ENCODE measurements at regions not wholly inside any gene's neighbourhood (a gene's known extent, or its start where the extent isn't known, plus 50 kb on each side); places are given as distances from the start of the nearest gene placed in this dataset.

DNA sequence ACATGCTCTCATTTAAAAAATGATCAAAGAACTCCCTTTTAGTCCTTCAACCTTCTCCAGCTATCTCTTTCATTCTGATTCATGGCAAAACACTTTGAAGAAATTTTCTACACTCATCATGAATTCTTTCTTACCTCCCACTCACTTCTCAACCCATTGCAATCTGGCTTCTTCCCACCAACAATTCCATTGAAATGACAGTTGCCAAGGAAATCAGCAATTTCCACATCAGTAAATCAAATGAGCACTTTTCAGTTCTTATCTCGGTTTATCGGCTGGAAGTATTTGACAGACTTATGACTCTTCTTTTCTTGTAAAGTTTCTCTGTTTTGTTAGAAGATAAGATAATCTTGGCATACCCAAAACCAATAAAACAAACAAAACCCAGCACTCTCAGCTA lies 99.1 kb upstream of the CACNA2D1 start (continued):
- TF ChIP-seq, protein P1, sequence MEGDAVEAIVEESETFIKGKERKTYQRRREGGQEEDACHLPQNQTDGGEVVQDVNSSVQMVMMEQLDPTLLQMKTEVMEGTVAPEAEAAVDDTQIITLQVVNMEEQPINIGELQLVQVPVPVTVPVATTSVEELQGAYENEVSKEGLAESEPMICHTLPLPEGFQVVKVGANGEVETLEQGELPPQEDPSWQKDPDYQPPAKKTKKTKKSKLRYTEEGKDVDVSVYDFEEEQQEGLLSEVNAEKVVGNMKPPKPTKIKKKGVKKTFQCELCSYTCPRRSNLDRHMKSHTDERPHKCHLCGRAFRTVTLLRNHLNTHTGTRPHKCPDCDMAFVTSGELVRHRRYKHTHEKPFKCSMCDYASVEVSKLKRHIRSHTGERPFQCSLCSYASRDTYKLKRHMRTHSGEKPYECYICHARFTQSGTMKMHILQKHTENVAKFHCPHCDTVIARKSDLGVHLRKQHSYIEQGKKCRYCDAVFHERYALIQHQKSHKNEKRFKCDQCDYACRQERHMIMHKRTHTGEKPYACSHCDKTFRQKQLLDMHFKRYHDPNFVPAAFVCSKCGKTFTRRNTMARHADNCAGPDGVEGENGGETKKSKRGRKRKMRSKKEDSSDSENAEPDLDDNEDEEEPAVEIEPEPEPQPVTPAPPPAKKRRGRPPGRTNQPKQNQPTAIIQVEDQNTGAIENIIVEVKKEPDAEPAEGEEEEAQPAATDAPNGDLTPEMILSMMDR (IDR thresholded peaks at IDR 0.05; ENCODE audit: low read depth, low read length, missing input control), result no peak
- no peak for TF ChIP-seq YY1 (IDR thresholded peaks at IDR 0.05)
- TF ChIP-seq FOXA2 (IDR thresholded peaks at IDR 0.05), result no peak
- TF ChIP-seq RXRA (IDR thresholded peaks at IDR 0.05), result no peak
- no peak for TF ChIP-seq NR2F2 (IDR thresholded peaks at IDR 0.05)
- TF ChIP-seq FOXA1 (IDR thresholded peaks at IDR 0.05), result no peak

DNA sequence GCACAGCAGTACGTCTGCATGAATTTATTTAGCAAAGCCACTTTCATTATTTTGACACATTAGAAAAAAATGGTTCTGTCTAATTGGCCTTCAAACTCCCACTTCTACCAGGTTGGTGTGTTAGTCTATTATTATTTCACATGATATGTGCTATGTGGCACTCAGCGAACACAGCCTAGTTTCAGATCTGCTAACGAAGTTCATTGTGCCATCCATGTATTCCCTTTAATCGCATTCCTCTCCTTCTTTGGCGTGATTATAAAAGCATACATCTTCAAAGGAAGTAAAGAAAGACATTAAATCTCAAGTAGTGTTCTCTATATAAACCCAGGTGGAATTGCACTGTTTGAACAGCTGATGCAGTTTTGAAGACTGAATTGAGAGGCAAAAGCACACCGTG lies 96.4 kb upstream of the CACNA2D1 start:
- H3K4me1 ChIP-seq (ENCODE audit: control insufficient read depth in 4 of 4, insufficient read depth in 4 of 4, low read length in 3 of 4), result no peaks in the 10 kb centered on the region
- no peak overlapping the region for H3K9ac ChIP-seq (ENCODE audit: low read depth in 1 of 2, low read length in 2 of 2)
- TF ChIP-seq, protein P1 (IDR thresholded peaks at IDR 0.05; ENCODE audit: low read depth, low read length, missing input control), result no peak
- TF ChIP-seq HNF4A (conservative IDR thresholded peaks at IDR 0.05) (no peak), YY1 (IDR thresholded peaks at IDR 0.05) (no peak), GABPA (IDR thresholded peaks at IDR 0.05 in 1 of 2, conservative IDR thresholded peaks at IDR 0.05 in 1 of 2) (no peak), RXRA (IDR thresholded peaks at IDR 0.05) (no peak), HNF4G (IDR thresholded peaks at IDR 0.05) (no peak), RAD21 (IDR thresholded peaks at IDR 0.05) (no peak), FOXA1 (IDR thresholded peaks at IDR 0.05) (no peak), NR2F2 (IDR thresholded peaks at IDR 0.05) (no peak), JUND (IDR thresholded peaks at IDR 0.05) (no peak), TAF1 (conservative IDR thresholded peaks at IDR 0.05) (no peak), FOXA2 (IDR thresholded peaks at IDR 0.05) (no peak), EGR1 (IDR thresholded peaks at IDR 0.05; ENCODE audit: low read depth in 2 of 2) (no peak), SP1 (IDR thresholded peaks at IDR 0.05) (no peak)
- TF ChIP-seq, protein P2, sequence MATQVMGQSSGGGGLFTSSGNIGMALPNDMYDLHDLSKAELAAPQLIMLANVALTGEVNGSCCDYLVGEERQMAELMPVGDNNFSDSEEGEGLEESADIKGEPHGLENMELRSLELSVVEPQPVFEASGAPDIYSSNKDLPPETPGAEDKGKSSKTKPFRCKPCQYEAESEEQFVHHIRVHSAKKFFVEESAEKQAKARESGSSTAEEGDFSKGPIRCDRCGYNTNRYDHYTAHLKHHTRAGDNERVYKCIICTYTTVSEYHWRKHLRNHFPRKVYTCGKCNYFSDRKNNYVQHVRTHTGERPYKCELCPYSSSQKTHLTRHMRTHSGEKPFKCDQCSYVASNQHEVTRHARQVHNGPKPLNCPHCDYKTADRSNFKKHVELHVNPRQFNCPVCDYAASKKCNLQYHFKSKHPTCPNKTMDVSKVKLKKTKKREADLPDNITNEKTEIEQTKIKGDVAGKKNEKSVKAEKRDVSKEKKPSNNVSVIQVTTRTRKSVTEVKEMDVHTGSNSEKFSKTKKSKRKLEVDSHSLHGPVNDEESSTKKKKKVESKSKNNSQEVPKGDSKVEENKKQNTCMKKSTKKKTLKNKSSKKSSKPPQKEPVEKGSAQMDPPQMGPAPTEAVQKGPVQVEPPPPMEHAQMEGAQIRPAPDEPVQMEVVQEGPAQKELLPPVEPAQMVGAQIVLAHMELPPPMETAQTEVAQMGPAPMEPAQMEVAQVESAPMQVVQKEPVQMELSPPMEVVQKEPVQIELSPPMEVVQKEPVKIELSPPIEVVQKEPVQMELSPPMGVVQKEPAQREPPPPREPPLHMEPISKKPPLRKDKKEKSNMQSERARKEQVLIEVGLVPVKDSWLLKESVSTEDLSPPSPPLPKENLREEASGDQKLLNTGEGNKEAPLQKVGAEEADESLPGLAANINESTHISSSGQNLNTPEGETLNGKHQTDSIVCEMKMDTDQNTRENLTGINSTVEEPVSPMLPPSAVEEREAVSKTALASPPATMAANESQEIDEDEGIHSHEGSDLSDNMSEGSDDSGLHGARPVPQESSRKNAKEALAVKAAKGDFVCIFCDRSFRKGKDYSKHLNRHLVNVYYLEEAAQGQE (IDR thresholded peaks at IDR 0.05), result no peak
- TF ChIP-seq, protein P3, sequence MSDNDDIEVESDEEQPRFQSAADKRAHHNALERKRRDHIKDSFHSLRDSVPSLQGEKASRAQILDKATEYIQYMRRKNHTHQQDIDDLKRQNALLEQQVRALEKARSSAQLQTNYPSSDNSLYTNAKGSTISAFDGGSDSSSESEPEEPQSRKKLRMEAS (IDR thresholded peaks at IDR 0.05), result no peak
- TF ChIP-seq, protein P4, sequence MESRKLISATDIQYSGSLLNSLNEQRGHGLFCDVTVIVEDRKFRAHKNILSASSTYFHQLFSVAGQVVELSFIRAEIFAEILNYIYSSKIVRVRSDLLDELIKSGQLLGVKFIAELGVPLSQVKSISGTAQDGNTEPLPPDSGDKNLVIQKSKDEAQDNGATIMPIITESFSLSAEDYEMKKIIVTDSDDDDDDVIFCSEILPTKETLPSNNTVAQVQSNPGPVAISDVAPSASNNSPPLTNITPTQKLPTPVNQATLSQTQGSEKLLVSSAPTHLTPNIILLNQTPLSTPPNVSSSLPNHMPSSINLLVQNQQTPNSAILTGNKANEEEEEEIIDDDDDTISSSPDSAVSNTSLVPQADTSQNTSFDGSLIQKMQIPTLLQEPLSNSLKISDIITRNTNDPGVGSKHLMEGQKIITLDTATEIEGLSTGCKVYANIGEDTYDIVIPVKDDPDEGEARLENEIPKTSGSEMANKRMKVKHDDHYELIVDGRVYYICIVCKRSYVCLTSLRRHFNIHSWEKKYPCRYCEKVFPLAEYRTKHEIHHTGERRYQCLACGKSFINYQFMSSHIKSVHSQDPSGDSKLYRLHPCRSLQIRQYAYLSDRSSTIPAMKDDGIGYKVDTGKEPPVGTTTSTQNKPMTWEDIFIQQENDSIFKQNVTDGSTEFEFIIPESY (IDR thresholded peaks at IDR 0.05), result no peak
- no peaks in the 10 kb centered on the region for H3K36me3 ChIP-seq (ENCODE audit: control insufficient read depth in 4 of 4, insufficient read depth in 3 of 4, low read depth in 1 of 4, low read length in 3 of 4)
- no peak overlapping the region for H3K4me3 ChIP-seq (ENCODE audit: low read depth in 1 of 3, low read length in 3 of 3)
- peaks cover 0 to 6% (median under 1%) of the 10 kb centered on the region in 4 donors for H3K9me3 ChIP-seq (ENCODE audit: control insufficient read depth in 4 of 4, low read length in 3 of 4)
- no peak for DNase-seq (ENCODE audit: low spot score)
- WGBS, result 71% methylated on average over 6 of the region's 6 CpGs
- no peak overlapping the region for H3K27ac ChIP-seq (ENCODE audit: low read depth in 1 of 2, low read length in 2 of 2)
- H3K27me3 ChIP-seq (ENCODE audit: control insufficient read depth in 4 of 4, insufficient read depth in 4 of 4, low read length in 3 of 4), result peaks cover 0 to 2% (median 0%) of the 10 kb centered on the region in 4 donors
